Iris pigment epithelial cell (primary cell): ENCODE measurements at regions not wholly inside any gene's neighbourhood (a gene's known extent, or its start where the extent isn't known, plus 50 kb on each side); places are given as distances from the start of the nearest gene placed in this dataset.
"Not testable (repeated sequence)": the region's sequence is repeated elsewhere in the genome, so short reads cannot be mapped to it uniquely, and the experiment has no call there.

Experiments used
- DNase-seq: peaks from one replicate; pipeline ENCODE4 v3.0.0-alpha.2; 2011; ENCODE audit warnings: low read depth

DNA sequence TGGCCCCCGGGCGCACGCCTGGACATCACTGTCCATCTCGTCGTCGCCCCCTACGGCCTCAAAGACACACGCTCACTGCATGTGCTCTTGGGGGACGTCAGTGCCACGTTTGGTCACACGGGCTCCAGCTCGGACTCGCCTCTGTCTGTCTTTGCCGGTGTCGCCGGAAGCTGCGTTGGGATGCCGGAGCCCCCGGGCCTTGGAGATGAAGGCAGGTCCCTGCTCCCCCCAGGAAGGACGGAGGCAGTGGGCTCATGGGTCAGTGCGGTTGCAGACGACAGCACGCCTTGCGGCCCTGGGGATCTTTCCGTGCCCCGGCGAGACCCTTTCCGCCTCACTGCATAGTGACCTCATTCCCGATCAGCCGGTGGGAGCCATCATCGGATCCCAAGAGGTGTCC is 1399.9 kb upstream of the PCDH10 start:
- not testable (repeated sequence) for DNase-seq

DNA sequence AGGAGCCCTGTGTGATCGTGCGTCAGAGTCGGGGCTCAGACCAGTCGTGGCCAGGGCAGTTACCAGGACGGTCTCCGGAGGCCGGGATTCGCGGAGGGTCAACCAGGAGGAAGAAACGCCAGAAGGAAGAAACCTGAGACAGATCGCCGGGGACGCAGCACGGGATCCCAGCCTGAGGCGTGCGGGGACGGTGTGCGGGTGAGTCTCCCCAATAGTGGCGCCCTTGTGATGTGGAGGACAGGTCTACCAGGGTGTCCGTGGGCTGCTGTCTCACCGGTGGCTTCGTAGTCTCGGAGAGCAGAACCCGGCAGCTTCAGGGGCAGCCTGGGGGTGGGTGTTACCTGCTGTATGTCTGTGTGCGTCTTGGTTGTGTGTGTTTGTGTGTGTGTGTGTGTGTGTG is 1399.1 kb upstream of the PCDH10 start:
- not testable (repeated sequence) for DNase-seq

DNA sequence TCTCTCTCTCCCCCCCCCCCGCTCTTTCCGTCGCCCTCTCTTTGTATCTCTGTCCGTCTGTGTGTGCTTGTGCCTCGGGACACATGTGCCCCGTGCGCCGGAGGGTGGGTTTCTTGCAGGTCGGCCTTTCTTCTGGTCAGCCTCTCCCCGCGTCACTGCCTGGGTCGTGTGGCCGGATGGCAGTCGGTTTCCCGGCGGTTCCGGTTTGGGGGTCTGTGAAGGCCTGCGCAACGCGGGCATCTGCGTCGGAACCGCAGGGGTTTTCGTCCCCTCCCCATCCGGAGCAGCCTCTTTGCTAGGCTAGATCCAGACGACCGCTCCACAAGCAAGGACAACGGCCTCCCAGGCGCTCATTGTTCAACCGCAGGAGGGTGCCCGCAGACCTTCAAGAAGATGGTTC is 1398.6 kb upstream of the PCDH10 start:
- DNase-seq = not testable (repeated sequence)

DNA sequence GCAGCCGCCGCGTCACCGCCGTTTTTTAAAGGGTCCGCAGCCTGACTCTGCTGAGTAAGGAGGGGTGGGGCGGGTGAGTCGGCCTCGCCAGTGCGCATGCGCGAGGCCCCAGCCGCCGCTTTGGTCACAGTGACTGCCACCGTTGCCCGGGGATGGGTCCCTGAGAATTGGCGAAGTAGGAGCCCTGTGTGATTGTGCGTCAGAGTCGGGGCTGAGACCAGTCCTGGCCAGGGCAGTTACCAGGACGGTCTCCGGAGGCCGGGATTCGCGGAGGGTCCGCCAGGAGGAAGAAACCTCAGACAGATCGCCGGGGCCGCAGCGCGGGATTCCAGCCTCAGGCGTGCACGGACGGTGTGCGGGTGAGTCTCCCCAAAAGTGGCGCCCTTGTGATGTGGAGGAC is 1386.9 kb upstream of the PCDH10 start:
- DNase-seq = not testable (repeated sequence)

DNA sequence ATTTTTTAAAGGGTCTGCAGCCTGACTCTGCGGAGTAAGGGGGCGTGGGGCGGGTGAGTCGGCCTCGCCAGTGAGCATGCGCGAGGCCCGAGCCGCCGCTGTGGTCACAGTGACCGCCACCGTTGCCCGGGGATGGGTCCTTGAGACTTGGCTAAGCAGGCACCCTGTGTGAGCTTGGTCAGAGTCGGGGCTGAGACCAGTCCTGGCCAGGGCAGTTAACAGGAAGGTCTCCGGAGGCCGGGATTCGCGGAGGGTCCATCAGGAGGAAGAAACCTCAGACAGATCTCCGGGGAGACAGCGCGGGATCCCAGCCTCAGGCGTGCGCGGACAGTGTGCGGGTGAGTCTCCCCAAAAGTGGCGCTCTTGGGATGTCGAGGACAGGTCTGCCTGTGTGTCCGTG is 1384.4 kb upstream of the PCDH10 start:
- no peak for DNase-seq

DNA sequence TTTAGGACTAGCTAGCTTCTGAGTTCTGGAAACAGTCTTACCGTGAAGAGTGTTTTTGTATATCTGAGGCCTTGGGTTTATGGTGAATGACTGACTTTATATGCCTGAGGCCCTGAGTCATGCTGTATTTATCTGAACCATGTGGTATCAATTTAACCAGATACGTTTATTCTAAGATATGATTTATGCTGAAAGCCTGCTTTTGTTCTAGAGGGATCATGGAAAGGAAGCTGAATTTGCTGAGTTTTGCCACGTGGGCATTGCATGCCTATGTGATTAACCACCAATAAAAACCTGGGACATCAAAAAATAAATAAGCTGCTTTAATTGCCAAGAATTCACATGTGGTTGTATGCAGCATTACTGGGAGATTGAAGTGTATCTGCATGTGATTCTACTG is 1374.7 kb upstream of the PCDH10 start:
- DNase-seq = peak; percentile 95

DNA sequence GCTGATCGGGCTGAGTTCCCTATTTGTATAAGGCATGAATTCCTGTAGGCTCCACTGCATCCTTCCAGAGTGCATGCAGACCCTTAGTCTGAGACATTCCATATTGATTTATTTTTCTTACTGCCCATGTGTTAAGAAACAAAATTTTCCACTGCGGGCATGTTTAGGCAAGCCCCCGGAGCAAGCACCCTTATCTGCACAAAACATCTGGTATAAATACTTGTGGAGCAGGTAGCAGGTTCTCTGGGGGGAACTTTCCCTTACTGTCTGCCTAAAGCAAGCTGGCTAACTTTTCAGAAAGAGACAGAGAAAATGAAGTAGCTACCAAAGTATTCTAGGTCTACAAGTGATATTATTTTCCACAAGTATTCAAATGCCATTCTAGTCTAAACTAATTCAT is 1338.5 kb upstream of the PCDH10 start:
- DNase-seq = peak; percentile 0
